LNCaP clone FGC (cell line): ENCODE measurements at regions not wholly inside any gene's neighbourhood (a gene's known extent, or its start where the extent isn't known, plus 50 kb on each side); places are given as distances from the start of the nearest gene placed in this dataset.

ENCODE experiments used
- DNase-seq: peaks from one replicate; pipeline ENCODE4 v3.0.0-alpha.2; 2011; ENCODE audit warnings: low read depth
- H3K4me3 ChIP-seq: 2 replicates; pipeline ENCODE4 v1.5.1; 2011; ENCODE audit warnings: mild to moderate bottlenecking, low read depth, low read length, control low read depth
- TF ChIP-seq, protein P1 (sequence below): IDR thresholded peaks from 2 replicates; pipeline ENCODE4 v1.5.1; 2012; ENCODE audit warnings: mild to moderate bottlenecking; ENCODE audit not compliant: control insufficient read depth, insufficient read depth; ENCODE audit errors: extremely low read depth

- TF ChIP-seq, protein P1, sequence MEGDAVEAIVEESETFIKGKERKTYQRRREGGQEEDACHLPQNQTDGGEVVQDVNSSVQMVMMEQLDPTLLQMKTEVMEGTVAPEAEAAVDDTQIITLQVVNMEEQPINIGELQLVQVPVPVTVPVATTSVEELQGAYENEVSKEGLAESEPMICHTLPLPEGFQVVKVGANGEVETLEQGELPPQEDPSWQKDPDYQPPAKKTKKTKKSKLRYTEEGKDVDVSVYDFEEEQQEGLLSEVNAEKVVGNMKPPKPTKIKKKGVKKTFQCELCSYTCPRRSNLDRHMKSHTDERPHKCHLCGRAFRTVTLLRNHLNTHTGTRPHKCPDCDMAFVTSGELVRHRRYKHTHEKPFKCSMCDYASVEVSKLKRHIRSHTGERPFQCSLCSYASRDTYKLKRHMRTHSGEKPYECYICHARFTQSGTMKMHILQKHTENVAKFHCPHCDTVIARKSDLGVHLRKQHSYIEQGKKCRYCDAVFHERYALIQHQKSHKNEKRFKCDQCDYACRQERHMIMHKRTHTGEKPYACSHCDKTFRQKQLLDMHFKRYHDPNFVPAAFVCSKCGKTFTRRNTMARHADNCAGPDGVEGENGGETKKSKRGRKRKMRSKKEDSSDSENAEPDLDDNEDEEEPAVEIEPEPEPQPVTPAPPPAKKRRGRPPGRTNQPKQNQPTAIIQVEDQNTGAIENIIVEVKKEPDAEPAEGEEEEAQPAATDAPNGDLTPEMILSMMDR = no peak
- no peak for DNase-seq
- no peak overlapping the region for H3K4me3 ChIP-seq
Observed at GRCh38 chr7:35549781-35550180, 145.2 kb downstream of the HERPUD2 start.

GRCh38 chr7:35548291-35548690, 146.6 kb downstream of the HERPUD2 start:
- DNase-seq = no peak
- TF ChIP-seq, protein P1 = no peak
- no peak overlapping the region for H3K4me3 ChIP-seq

DNA sequence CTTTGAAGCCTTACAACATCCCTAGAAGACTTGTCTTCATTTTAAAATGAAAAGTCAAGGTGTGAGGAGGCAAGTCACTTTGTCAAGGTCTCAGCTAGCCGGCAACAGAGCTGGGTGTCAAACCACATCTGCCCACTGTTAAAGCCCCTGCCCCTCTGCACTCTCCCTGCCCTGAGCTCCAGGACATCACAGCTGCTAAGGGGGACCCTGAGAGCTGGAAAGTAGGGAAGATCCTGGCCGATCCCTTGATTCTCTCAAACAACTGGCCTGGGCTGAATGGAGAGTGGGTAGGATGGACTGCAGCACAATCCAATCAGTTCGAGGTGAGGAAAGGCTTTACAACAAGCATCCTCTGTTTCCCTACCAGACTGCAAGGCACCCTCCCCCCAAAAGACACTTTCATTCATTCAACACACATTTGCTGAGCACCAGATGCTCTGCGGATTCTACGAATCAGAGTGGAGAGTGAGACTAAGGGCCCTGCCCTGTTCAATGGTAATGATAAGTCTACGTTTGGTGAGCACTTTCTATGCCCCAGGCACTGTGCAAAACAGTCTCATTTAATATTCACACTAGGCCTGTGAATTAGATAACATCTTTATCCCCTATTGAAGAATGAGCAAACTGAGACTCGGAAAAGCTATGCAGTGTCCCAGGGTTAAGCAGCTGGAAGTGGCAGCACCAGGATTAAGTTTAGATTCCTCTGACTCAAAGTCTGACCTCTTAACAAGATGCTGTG, 148.1 kb downstream of the HERPUD2 start:
- TF ChIP-seq, protein P1 = no peak
- H3K4me3 ChIP-seq = no peak overlapping the region
- DNase-seq = no peak

- H3K4me3 ChIP-seq = no peak overlapping the region
- TF ChIP-seq, protein P1 = no peak
- DNase-seq = no peak
Observed at GRCh38 chr7:35545831-35546230, 149.1 kb downstream of the HERPUD2 start.

DNA sequence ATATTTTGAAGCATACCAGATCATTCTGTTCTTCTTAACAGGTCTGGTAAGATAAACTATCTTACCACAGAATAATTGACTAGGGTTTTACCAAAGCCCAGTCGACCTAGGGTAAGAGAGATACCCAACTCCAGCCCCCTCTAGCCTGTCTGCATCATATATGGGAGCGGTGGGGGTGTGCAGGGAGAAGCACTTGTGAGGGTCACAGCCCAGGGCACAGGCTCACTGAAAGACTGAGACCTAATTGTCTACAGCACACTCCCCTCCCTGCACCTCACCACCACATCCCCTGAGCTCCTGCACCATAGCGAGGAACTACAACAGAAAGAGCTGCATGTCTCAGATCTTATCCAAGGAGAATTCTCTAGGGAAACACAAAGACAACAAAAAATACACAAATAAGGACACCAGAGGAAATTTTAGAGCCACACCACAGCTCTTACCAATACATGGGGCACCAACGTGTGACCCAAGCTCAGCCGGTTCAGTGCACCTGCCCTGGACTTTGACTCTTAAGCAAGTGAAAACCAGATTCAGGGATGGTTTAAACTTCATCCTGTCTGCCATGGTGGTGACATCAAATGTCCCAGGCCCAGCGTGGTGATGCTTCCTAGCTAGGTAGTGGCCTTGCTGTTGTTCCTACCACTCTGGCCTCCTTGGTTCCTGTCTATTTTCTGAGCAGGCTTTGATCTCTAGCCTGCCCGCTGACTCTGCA, 150.8 kb downstream of the HERPUD2 start:
- no peak for DNase-seq

GRCh38 chr7:35537067-35538023, 157.6 kb downstream of the HERPUD2 start:
- TF ChIP-seq, protein P1 = peak; percentile 99
- H3K4me3 ChIP-seq = no peak overlapping the region
- DNase-seq = peak; percentile 38

More for the DNA sequence above, 150.8 kb downstream of the HERPUD2 start:
- TF ChIP-seq, protein P1 = no peak
- no peak overlapping the region for H3K4me3 ChIP-seq
